ENCODE measurements at regions not wholly inside any gene's neighbourhood (a gene's known extent, or its start where the extent isn't known, plus 50 kb on each side); places are given as distances from the start of the nearest gene placed in this dataset.

DNA sequence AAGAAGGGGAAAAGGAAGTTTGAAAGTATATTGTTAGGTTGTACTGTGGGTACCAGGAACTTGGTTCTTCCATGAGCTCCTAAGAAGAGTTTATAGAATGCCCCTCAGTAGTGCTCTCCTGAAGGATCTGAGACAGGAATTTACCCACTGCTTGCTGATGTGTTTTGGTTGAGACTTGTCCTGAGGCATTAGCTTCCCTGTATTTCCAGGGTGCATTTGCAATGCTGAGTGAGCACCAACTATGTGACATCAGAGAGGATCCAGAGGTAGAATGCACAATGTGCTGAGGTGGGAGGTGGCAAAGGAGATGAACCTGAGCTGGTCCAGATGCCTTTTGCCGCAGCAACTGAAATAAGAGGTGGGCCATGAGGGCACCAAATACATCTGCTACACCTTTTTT, 64.3 kb upstream of the LRRC3B start:
- DNase-seq: no peak

- no peak for DNase-seq
Observed at GRCh38 chr3:26559227-26559626, 63.3 kb upstream of the LRRC3B start.

DNA sequence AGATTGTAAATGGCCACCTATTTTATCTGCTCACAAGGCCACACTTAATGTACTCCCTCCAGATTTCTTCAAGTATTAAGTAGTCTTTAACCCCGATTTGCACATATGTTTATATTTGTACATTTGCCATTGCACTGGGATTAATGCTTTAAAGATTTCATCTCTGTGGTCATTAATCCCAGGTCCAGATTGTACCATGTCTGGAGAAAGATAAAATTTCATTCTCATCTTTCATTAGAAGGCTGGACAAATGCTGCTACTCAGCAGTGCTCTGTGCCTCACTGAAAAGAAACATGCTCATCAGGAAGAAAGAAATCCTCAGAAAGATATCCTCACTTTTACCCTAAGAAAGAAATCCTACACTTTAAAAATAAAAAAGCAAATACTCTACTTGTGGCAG, 62.5 kb upstream of the LRRC3B start:
- no peak for DNase-seq

DNA sequence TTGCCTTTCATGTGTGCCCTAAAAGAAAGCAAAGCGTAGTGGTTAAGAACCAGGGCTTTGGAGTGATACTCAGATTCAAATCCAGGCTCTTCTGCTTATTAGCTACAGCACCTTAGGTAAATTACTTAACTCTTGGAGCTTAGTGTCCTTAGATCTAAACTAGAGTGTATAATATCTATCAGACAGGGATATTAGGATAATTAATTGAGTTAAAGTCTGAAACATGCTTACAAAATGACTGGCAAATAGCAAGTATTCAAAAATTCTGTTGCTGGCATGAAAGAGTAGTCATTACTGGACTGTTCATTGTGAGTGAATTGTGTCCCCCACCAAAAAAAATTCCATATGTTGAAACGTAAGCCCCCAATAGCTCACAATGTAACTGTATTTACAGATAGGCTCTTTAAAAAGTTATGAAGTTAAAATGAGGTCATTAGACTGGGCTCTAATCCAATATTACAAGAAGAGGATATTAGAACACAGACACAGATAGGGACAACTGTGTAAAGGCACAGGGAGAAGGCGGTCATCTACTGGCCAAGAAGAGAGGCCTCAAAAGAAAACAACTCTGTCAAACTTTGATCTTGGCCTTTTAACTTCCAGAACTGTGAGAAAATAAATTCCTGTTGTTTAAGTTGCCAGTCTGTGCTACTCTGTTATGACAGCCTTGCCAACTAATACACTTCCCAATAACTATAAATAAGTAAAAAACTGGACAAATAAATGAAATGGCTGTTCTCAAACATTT, 60.4 kb upstream of the LRRC3B start:
- no peak for DNase-seq
